Stomach (tissue), 4 donors: ENCODE measurements at regions not wholly inside any gene's neighbourhood (a gene's known extent, or its start where the extent isn't known, plus 50 kb on each side); places are given as distances from the start of the nearest gene placed in this dataset.
"Not testable (repeated sequence)": the region's sequence is repeated elsewhere in the genome, so short reads cannot be mapped to it uniquely, and the experiment has no call there.

Experiments used
- CTCF ChIP-seq, 7 experiments: fragments of 450-650 bp in 4 of 7; fragments of 200-600 bp in 3 of 7; sonication (generic) in 3 of 7; IDR thresholded peaks; one replicate each; pipeline ENCODE4 v1.5.1; 2016 to 2019; ENCODE audit warnings: antibody characterized with exemption in 7 of 7, control low read depth in 2 of 7, mild to moderate bottlenecking in 1 of 7
- EP300 ChIP-seq: sonication (generic); formaldehyde crosslinking; IDR thresholded peaks from one replicate; pipeline ENCODE4 v1.6.1; 2017; ENCODE audit warnings: antibody characterized with exemption

- TF ChIP-seq CTCF (IDR thresholded peaks at IDR 0.05); EP300: not testable (repeated sequence)
These were observed 481.1 kb downstream of the FRK start for GRCh38 chr6:115579565-115579964.
